HepG2 (cell line): ENCODE measurements at regions not wholly inside any gene's neighbourhood (a gene's known extent, or its start where the extent isn't known, plus 50 kb on each side); places are given as distances from the start of the nearest gene placed in this dataset.

ENCODE experiments used
- ATAC-seq: fragments of 200-7000 bp; cut with Tn5 transposase; 3 replicates; pipeline ENCODE4 v1.9.1; 2020; ENCODE audit warnings: mild to moderate bottlenecking, moderate library complexity
- BruUV-seq: library from RNA; stranded (reverse); fragments of 400-500 nt; replicated peaks from 2 replicates; lab custom pipeline; 2021; lab: Mats Ljungman, UMichigan
- CTCF ChIA-PET: fragments of 300-600 bp; formaldehyde crosslinking; extraction: SDS; loops from one replicate; lab custom pipeline; 2021; ENCODE audit warnings: low total read pairs, inconsistent platforms, low intra/inter-chr PET ratio; lab: Yijun Ruan, JAX
- POLR2A ChIA-PET: fragments of 350-600 bp; sonication (Branson Sonifier 250); formaldehyde crosslinking; loops from one replicate; lab custom pipeline; 2020; ENCODE audit warnings: antibody characterized with exemption, inconsistent platforms; lab: Yijun Ruan, JAX
- DNase-seq: peaks from one replicate; pipeline ENCODE4 v3.0.0-alpha.2; 2015; ENCODE audit warnings: low spot score
- FAIRE-seq: peaks from 3 replicates; lab custom pipeline; 2011; peaks lifted over from hg19 to GRCh38; lab: Jason Lieb, UNC
- H2AFZ ChIP-seq: one replicate; pipeline ENCODE4 v1.6.1; 2011; ENCODE audit warnings: low read length, inconsistent platforms
- H3K27ac ChIP-seq: fragments of 300-600 bp; 3 replicates; pipeline ENCODE4 v1.8.0; 2011; ENCODE audit warnings: mixed run types, mild to moderate bottlenecking, mixed read lengths, low read length, inconsistent platforms; ENCODE audit not compliant: insufficient read depth; ENCODE audit errors: extremely low read length
- H3K27me3 ChIP-seq, 2 experiments: fragments of 200-600 bp in 1 of 2; 2 replicates in 1 of 2; 3 replicates in 1 of 2; pipeline versions ENCODE4 v1.6.0 to v1.8.0; 2011; ENCODE audit warnings: low read length in 2 of 2, mild to moderate bottlenecking in 2 of 2, moderate library complexity in 2 of 2, inconsistent platforms in 1 of 2; ENCODE audit not compliant: insufficient read depth in 2 of 2, control insufficient read depth in 1 of 2
- H3K36me3 ChIP-seq, 2 experiments: fragments of 200-600 bp in 1 of 2; replicated peaks in 1 of 2; 2 replicates in 1 of 2; 3 replicates in 1 of 2; pipeline versions ENCODE4 v1.5.1 to v1.8.0; 2011; ENCODE audit warnings: low read length in 2 of 2, inconsistent platforms in 1 of 2; ENCODE audit not compliant: insufficient read depth in 2 of 2, control insufficient read depth in 1 of 2
- H3K4me1 ChIP-seq: 2 replicates; pipeline ENCODE4 v1.5.1; 2012; ENCODE audit warnings: low read length, inconsistent platforms; ENCODE audit not compliant: insufficient read depth
- H3K4me2 ChIP-seq: 2 replicates; pipeline ENCODE4 v1.6.0; 2011; ENCODE audit warnings: low read depth, low read length, inconsistent platforms
- H3K4me3 ChIP-seq, 3 experiments: fragments of 200-600 bp in 1 of 3; sonication (generic), shearing (Covaris generic) in 1 of 3; replicated peaks in 1 of 3; 2 replicates each; pipeline ENCODE4 v1.5.1; 2011 to 2016; ENCODE audit warnings: low read length in 3 of 3, inconsistent platforms in 2 of 3, low read depth in 2 of 3, mild to moderate bottlenecking in 2 of 3, control low read depth in 1 of 3, mixed read lengths in 1 of 3; ENCODE audit not compliant: insufficient read depth in 1 of 3
- H3K79me2 ChIP-seq: one replicate; pipeline ENCODE4 v1.6.1; 2011; ENCODE audit warnings: low read length, inconsistent platforms; ENCODE audit not compliant: insufficient read depth
- H3K9ac ChIP-seq: 2 replicates; pipeline ENCODE4 v1.6.0; 2011; ENCODE audit warnings: mild to moderate bottlenecking, low read depth, low read length, inconsistent platforms; ENCODE audit not compliant: insufficient read depth
- H3K9me3 ChIP-seq: 2 replicates; pipeline ENCODE4 v1.5.1; 2012; ENCODE audit warnings: mild to moderate bottlenecking, low read length
- H4K20me1 ChIP-seq: 2 replicates; pipeline ENCODE4 v1.6.0; 2011; ENCODE audit warnings: inconsistent platforms, mild to moderate bottlenecking, low read length, moderate library complexity; ENCODE audit not compliant: insufficient read depth
- AHR ChIP-seq: IDR thresholded peaks from 2 replicates; pipeline ENCODE4 v1.6.1; 2018; ENCODE audit warnings: missing genetic modification reagents, missing compliant biosample characterization
- BCL6 ChIP-seq: IDR thresholded peaks from 2 replicates; pipeline ENCODE4 v1.6.1; 2016; ENCODE audit warnings: missing genetic modification reagents, missing compliant biosample characterization
- CEBPG ChIP-seq: IDR thresholded peaks from 2 replicates; pipeline ENCODE4 v1.6.1; 2016
- KLF11 ChIP-seq: IDR thresholded peaks from 2 replicates; pipeline ENCODE4 v1.6.1; 2016; ENCODE audit warnings: missing compliant biosample characterization
- SNRNP70 ChIP-seq: fragments of 200-400 bp; formaldehyde crosslinking; IDR thresholded peaks from 2 replicates; pipeline ENCODE4 v1.6.1; 2017; ENCODE audit warnings: mild to moderate bottlenecking, low read depth, low read length, moderate library complexity
- ZBTB10 ChIP-seq: sonication (generic); formaldehyde crosslinking; IDR thresholded peaks from 2 replicates; pipeline ENCODE4 v1.4.0; 2020; ENCODE audit warnings: missing genetic modification reagents, borderline replicate concordance
- ZNF407 ChIP-seq: sonication (generic); formaldehyde crosslinking; IDR thresholded peaks from one replicate; pipeline ENCODE4 v1.5.1; 2020; ENCODE audit warnings: mild to moderate bottlenecking, missing genetic modification reagents; ENCODE audit errors: not compliant biosample characterization
- ZNF468 ChIP-seq: sonication (generic); formaldehyde crosslinking; IDR thresholded peaks from 2 replicates; pipeline ENCODE4 v1.8.0; 2022; ENCODE audit warnings: mild to moderate bottlenecking, moderate library complexity, missing genetic modification reagents
- ZNF496 ChIP-seq: sonication (generic); formaldehyde crosslinking; IDR thresholded peaks from 2 replicates; pipeline ENCODE4 v1.8.1; 2023; ENCODE audit warnings: mild to moderate bottlenecking, moderate library complexity, missing genetic modification reagents; ENCODE audit not compliant: insufficient replicate concordance
- ZNF501 ChIP-seq: sonication (generic); formaldehyde crosslinking; IDR thresholded peaks from 2 replicates; pipeline ENCODE4 v1.5.1; 2020; ENCODE audit warnings: mild to moderate bottlenecking, moderate library complexity, missing genetic modification reagents
- ZNF530 ChIP-seq: sonication (generic); formaldehyde crosslinking; IDR thresholded peaks from 2 replicates; pipeline ENCODE4 v1.5.0; 2020; ENCODE audit warnings: low read depth, mild to moderate bottlenecking, missing genetic modification reagents
- WGBS: methylation state at CpG from one replicate; pipeline ENCODE4 v1.1.6; 2017; ENCODE audit warnings: low lambda C conversion rate; 5-methylcytosine and 5-hydroxymethylcytosine counted together
- in situ Hi-C: cut with HindIII; loops from 2 replicates; pipeline ENCODE4 v1.10.0; 2017; ENCODE audit warnings: low pct_unique_long_range_greater_than_20kb; ENCODE audit not compliant: extremely low pct_ligation_motif_present
- intact Hi-C: fragments of 100-400 bp; cut with micrococcal nuclease; formaldehyde crosslinking; loops from one replicate; pipeline ENCODE4 v1.10.0; 2022; ENCODE audit not compliant: unreplicated experiment
- TF ChIP-seq, protein P1 (sequence below): sonication (generic); formaldehyde crosslinking; IDR thresholded peaks from 2 replicates; pipeline ENCODE4 v1.4.0; 2020; ENCODE audit warnings: missing genetic modification reagents

GRCh38 chr15:29172742-29173725, 96.6 kb downstream of the NSMCE3 start:
- no TSS peak for BruUV-seq
- no peak overlapping the region for H2AFZ ChIP-seq
- POLR2A ChIA-PET, result no interaction called here
- TF ChIP-seq SNRNP70 (no peak), CEBPG (no peak), BCL6 (CRISPR knock-in tag) (no peak), ZNF468 (CRISPR knock-in tag) (no peak), ZNF501 (CRISPR knock-in tag) (no peak), AHR (CRISPR knock-in tag) (no peak), ZNF530 (no peak), ZNF496 (no peak), ZBTB10 (CRISPR knock-in tag) (no peak), KLF11 (CRISPR knock-in tag) (no peak), ZNF407 (no peak)
- TF ChIP-seq, protein P1, sequence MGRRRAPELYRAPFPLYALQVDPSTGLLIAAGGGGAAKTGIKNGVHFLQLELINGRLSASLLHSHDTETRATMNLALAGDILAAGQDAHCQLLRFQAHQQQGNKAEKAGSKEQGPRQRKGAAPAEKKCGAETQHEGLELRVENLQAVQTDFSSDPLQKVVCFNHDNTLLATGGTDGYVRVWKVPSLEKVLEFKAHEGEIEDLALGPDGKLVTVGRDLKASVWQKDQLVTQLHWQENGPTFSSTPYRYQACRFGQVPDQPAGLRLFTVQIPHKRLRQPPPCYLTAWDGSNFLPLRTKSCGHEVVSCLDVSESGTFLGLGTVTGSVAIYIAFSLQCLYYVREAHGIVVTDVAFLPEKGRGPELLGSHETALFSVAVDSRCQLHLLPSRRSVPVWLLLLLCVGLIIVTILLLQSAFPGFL (CRISPR knock-in tag), result no peak

More at GRCh38 chr15:29172742-29173725, 96.6 kb downstream of the NSMCE3 start:
- no peak overlapping the region for H3K4me2 ChIP-seq
- H3K4me1 ChIP-seq, result no peaks in the 10 kb centered on the region
- WGBS, result 13% methylated on average over 17 of the region's 23 CpGs
- CTCF ChIA-PET, result no interaction called here
- H3K4me3 ChIP-seq, result no peak overlapping the region
- no peaks in the 10 kb centered on the region for H3K36me3 ChIP-seq
- H3K9me3 ChIP-seq, result no peaks in the 10 kb centered on the region
- H3K27ac ChIP-seq, result no peak overlapping the region
- H3K27me3 ChIP-seq, result peaks cover 0 to 19% of the 10 kb centered on the region in 2 experiments; a peak in 2 of 5 replicates
- DNase-seq (no peak), FAIRE-seq (no peak), ATAC-seq (no peak)
- no peaks in the 10 kb centered on the region for H4K20me1 ChIP-seq
- H3K9ac ChIP-seq, result no peak overlapping the region
- intact Hi-C loops (no loop called here), in situ Hi-C loops (no loop called here)
- H3K79me2 ChIP-seq, result no peaks in the 10 kb centered on the region
